Pulmonary artery endothelial cell (primary cell): ENCODE measurements at regions not wholly inside any gene's neighbourhood (a gene's known extent, or its start where the extent isn't known, plus 50 kb on each side); places are given as distances from the start of the nearest gene placed in this dataset.
"Not testable (repeated sequence)": the region's sequence is repeated elsewhere in the genome, so short reads cannot be mapped to it uniquely, and the experiment has no call there.

Source experiments
- DNase-seq: peaks from one replicate; pipeline ENCODE4 v3.0.0-alpha.2; 2011; ENCODE audit warnings: low read depth, low spot score

GRCh38 chr7:119929891-119930290 lies 343.1 kb upstream of the KCND2 start:
- DNase-seq, result no peak

GRCh38 chr7:119931230-119931824 lies 341.6 kb upstream of the KCND2 start:
- DNase-seq, result no peak

GRCh38 chr7:119935418-119936025 lies 337.5 kb upstream of the KCND2 start:
- DNase-seq, result no peak

- DNase-seq, result no peak
These were observed 336.1 kb upstream of the KCND2 start for GRCh38 chr7:119936836-119937235.

- DNase-seq, result no peak
These were observed 335.2 kb upstream of the KCND2 start for GRCh38 chr7:119937745-119938144.

- DNase-seq, result no peak
These were observed 328.9 kb upstream of the KCND2 start for GRCh38 chr7:119943942-119944600.

GRCh38 chr7:119944601-119944972 lies 328.4 kb upstream of the KCND2 start:
- DNase-seq, result no peak

GRCh38 chr7:119945822-119946221 lies 327.2 kb upstream of the KCND2 start:
- no peak for DNase-seq

GRCh38 chr7:119949053-119949452 lies 323.9 kb upstream of the KCND2 start:
- no peak for DNase-seq

GRCh38 chr7:119950390-119951041 lies 322.5 kb upstream of the KCND2 start:
- not testable (repeated sequence) for DNase-seq

GRCh38 chr7:119951614-119952013 lies 321.4 kb upstream of the KCND2 start:
- not testable (repeated sequence) for DNase-seq

- no peak for DNase-seq
These were observed 315.6 kb upstream of the KCND2 start for GRCh38 chr7:119957335-119957734.

GRCh38 chr7:119959811-119960210 lies 313.2 kb upstream of the KCND2 start:
- DNase-seq, result no peak

- DNase-seq, result no peak
These were observed 309.3 kb upstream of the KCND2 start for GRCh38 chr7:119963654-119964053.

GRCh38 chr7:119964065-119964464 lies 308.9 kb upstream of the KCND2 start:
- DNase-seq, result no peak

- DNase-seq, result no peak
These were observed 308.0 kb upstream of the KCND2 start for GRCh38 chr7:119964788-119965542.

GRCh38 chr7:119967221-119967620 lies 305.8 kb upstream of the KCND2 start:
- no peak for DNase-seq

- DNase-seq, result not testable (repeated sequence)
These were observed 304.6 kb upstream of the KCND2 start for GRCh38 chr7:119968411-119968810.

GRCh38 chr7:119969054-119969453 lies 303.9 kb upstream of the KCND2 start:
- DNase-seq, result no peak

GRCh38 chr7:119969763-119970162 lies 303.2 kb upstream of the KCND2 start:
- no peak for DNase-seq

- no peak for DNase-seq
These were observed 298.0 kb upstream of the KCND2 start for GRCh38 chr7:119974972-119975371.

GRCh38 chr7:119982884-119983283 lies 290.1 kb upstream of the KCND2 start:
- no peak for DNase-seq
